Loucy (cell line): ENCODE measurements at regions not wholly inside any gene's neighbourhood (a gene's known extent, or its start where the extent isn't known, plus 50 kb on each side); places are given as distances from the start of the nearest gene placed in this dataset.

ENCODE experiments used
- H2AFZ ChIP-seq: fragments of 200-600 bp; sonication (generic); 2 replicates; pipeline ENCODE4 v1.6.0; 2016; ENCODE audit warnings: antibody characterized with exemption, mild to moderate bottlenecking, low read length, moderate library complexity
- H3F3A ChIP-seq: fragments of 200-600 bp; 2 replicates; pipeline ENCODE4 v1.6.0; 2016; ENCODE audit warnings: antibody characterized with exemption, low read depth, mild to moderate bottlenecking
- H3K27me3 ChIP-seq: fragments of 200-600 bp; sonication (generic); 2 replicates; pipeline ENCODE4 v1.6.1; 2014; ENCODE audit warnings: low read length, mild to moderate bottlenecking; ENCODE audit not compliant: insufficient read depth, poor library complexity, severe bottlenecking
- H3K36me3 ChIP-seq: fragments of 200-600 bp; sonication (generic); 2 replicates; pipeline ENCODE4 v1.6.1; 2016; ENCODE audit warnings: low read length; ENCODE audit not compliant: insufficient read depth
- H3K4me1 ChIP-seq: fragments of 200-600 bp; sonication (generic); 2 replicates; pipeline ENCODE4 v1.5.1; 2014; ENCODE audit warnings: low read length, mild to moderate bottlenecking; ENCODE audit not compliant: insufficient read depth, poor library complexity, severe bottlenecking
- H3K4me2 ChIP-seq: fragments of 200-600 bp; sonication (generic); 2 replicates; pipeline ENCODE4 v1.6.0; 2014; ENCODE audit warnings: antibody characterized with exemption, low read length, low read depth, mild to moderate bottlenecking; ENCODE audit not compliant: poor library complexity, severe bottlenecking
- H3K4me3 ChIP-seq: fragments of 200-600 bp; sonication (generic); 2 replicates; pipeline ENCODE4 v1.5.1; 2014; ENCODE audit warnings: low read length, mild to moderate bottlenecking, mixed read lengths; ENCODE audit not compliant: poor library complexity, severe bottlenecking
- H3K79me2 ChIP-seq: fragments of 200-600 bp; sonication (generic); 2 replicates; pipeline ENCODE4 v1.6.1; 2014; ENCODE audit warnings: low read length; ENCODE audit not compliant: insufficient read depth
- H3K9ac ChIP-seq: fragments of 200-600 bp; sonication (generic); 2 replicates; pipeline ENCODE4 v1.6.0; 2014; ENCODE audit warnings: mild to moderate bottlenecking, low read depth, low read length, moderate library complexity; ENCODE audit not compliant: poor library complexity, severe bottlenecking
- H3K9me2 ChIP-seq: fragments of 200-600 bp; sonication (generic); replicated peaks from 2 replicates; pipeline ENCODE4 v1.6.1; 2016; ENCODE audit warnings: low read depth, low read length, mixed read lengths
- H3K9me3 ChIP-seq: fragments of 200-600 bp; sonication (generic); 2 replicates; pipeline ENCODE4 v1.6.1; 2014; ENCODE audit warnings: mild to moderate bottlenecking, antibody characterized with exemption, low read length, low read depth; ENCODE audit not compliant: insufficient read depth
- H4K20me1 ChIP-seq: fragments of 200-600 bp; sonication (generic); 2 replicates; pipeline ENCODE4 v1.6.0; 2014; ENCODE audit warnings: antibody characterized with exemption, low read length, mild to moderate bottlenecking; ENCODE audit not compliant: insufficient read depth, poor library complexity, severe bottlenecking
- CTCF ChIP-seq: fragments of 200-600 bp; sonication (generic); conservative IDR thresholded peaks from 2 replicates; pipeline ENCODE4 v1.5.1; 2014; ENCODE audit warnings: mild to moderate bottlenecking, antibody characterized with exemption, low read length
- EZH2phosphoT487 ChIP-seq: fragments of 200-600 bp; IDR thresholded peaks from 2 replicates; pipeline ENCODE4 v1.6.1; 2018; ENCODE audit warnings: antibody characterized with exemption, mild to moderate bottlenecking, moderate library complexity, borderline replicate concordance

- H3K36me3 ChIP-seq, result no peaks in the 10 kb centered on the region
- no peaks in the 10 kb centered on the region for H3K79me2 ChIP-seq
- TF ChIP-seq EZH2phosphoT487 (no peak), CTCF (no peak)
- no peak overlapping the region for H3K9ac ChIP-seq
- no peaks in the 10 kb centered on the region for H3K9me3 ChIP-seq
- peaks cover 61% of the 10 kb centered on the region for H3K4me1 ChIP-seq
- no peak overlapping the region for H3K4me2 ChIP-seq
- H3F3A ChIP-seq, result peaks cover 3% of the 10 kb centered on the region; the same call in 1 of the 2 replicates
- H2AFZ ChIP-seq, result no peak overlapping the region
- H4K20me1 ChIP-seq, result no peaks in the 10 kb centered on the region
- H3K27me3 ChIP-seq, result no peaks in the 10 kb centered on the region
- no peaks in the 10 kb centered on the region for H3K9me2 ChIP-seq
- H3K4me3 ChIP-seq, result no peak overlapping the region
Measured at GRCh38 chr5:62090953-62091352, 215.1 kb upstream of the KIF2A start.

GRCh38 chr5:62093411-62093810 is 212.6 kb upstream of the KIF2A start:
- no peaks in the 10 kb centered on the region for H3K79me2 ChIP-seq
- H3K27me3 ChIP-seq, result no peaks in the 10 kb centered on the region
- no peak for TF ChIP-seq CTCF
- no peak for TF ChIP-seq EZH2phosphoT487
- no peak overlapping the region for H3K9ac ChIP-seq
- no peaks in the 10 kb centered on the region for H3K9me2 ChIP-seq
- H3F3A ChIP-seq, result peaks cover 3% of the 10 kb centered on the region; the same call in 1 of the 2 replicates
- H3K4me2 ChIP-seq, result peak overlapping the region; percentile 69
- H4K20me1 ChIP-seq, result no peaks in the 10 kb centered on the region
- H3K36me3 ChIP-seq, result no peaks in the 10 kb centered on the region
- peaks cover 56% of the 10 kb centered on the region for H3K4me1 ChIP-seq
- H3K9me3 ChIP-seq, result no peaks in the 10 kb centered on the region
- no peak overlapping the region for H3K4me3 ChIP-seq
- H2AFZ ChIP-seq, result peak overlapping the region; percentile 22; the same call in 1 of the 2 replicates

GRCh38 chr5:62093976-62094375 is 212.0 kb upstream of the KIF2A start:
- TF ChIP-seq CTCF (no peak), EZH2phosphoT487 (no peak)
- H3K9ac ChIP-seq, result peak overlapping the region; percentile 6
- H3K4me3 ChIP-seq, result no peak overlapping the region
- H4K20me1 ChIP-seq, result no peaks in the 10 kb centered on the region
- H3K9me2 ChIP-seq, result no peaks in the 10 kb centered on the region
- H3K27me3 ChIP-seq, result no peaks in the 10 kb centered on the region
- no peaks in the 10 kb centered on the region for H3K9me3 ChIP-seq
- peaks cover 3% of the 10 kb centered on the region; the same call in 1 of the 2 replicates for H3F3A ChIP-seq
- peaks cover 60% of the 10 kb centered on the region for H3K4me1 ChIP-seq
- peak overlapping the region; percentile 69 for H3K4me2 ChIP-seq
- H3K79me2 ChIP-seq, result no peaks in the 10 kb centered on the region
- peak overlapping the region; percentile 1; the same call in 1 of the 2 replicates for H2AFZ ChIP-seq
- no peaks in the 10 kb centered on the region for H3K36me3 ChIP-seq
